GM12878 (cell line): ENCODE measurements at regions not wholly inside any gene's neighbourhood (a gene's known extent, or its start where the extent isn't known, plus 50 kb on each side); places are given as distances from the start of the nearest gene placed in this dataset.

Experiments
- EZH2 ChIP-seq: IDR thresholded peaks from 2 replicates; pipeline ENCODE4 v1.6.1; 2012; ENCODE audit warnings: low read depth, mild to moderate bottlenecking, control low read depth, inconsistent platforms, low read length, borderline replicate concordance; ENCODE audit not compliant: control insufficient read depth
- KDM1A ChIP-seq: fragments of 200-600 bp; sonication (generic); IDR thresholded peaks from 2 replicates; pipeline ENCODE4 v1.6.1; 2016; ENCODE audit warnings: borderline replicate concordance
- LARP7 ChIP-seq: fragments of 450-650 bp; IDR thresholded peaks from 2 replicates; pipeline ENCODE4 v1.6.1; 2017; ENCODE audit warnings: mild to moderate bottlenecking
- NR2F1 ChIP-seq: fragments of 450-650 bp; conservative IDR thresholded peaks from 2 replicates; pipeline ENCODE4 v1.6.1; 2017; ENCODE audit warnings: mild to moderate bottlenecking
- POLR2A ChIP-seq: IDR thresholded peaks from 2 replicates; pipeline ENCODE4 v1.6.1; 2011; ENCODE audit warnings: low read depth, mild to moderate bottlenecking, low read length
- POLR2AphosphoS5 ChIP-seq: IDR thresholded peaks from 2 replicates; pipeline ENCODE4 v1.6.1; 2011; ENCODE audit warnings: mild to moderate bottlenecking, low read length, inconsistent platforms
- SREBF2 ChIP-seq: IDR thresholded peaks from 2 replicates; pipeline ENCODE4 v1.6.1; 2012; ENCODE audit warnings: mild to moderate bottlenecking, low read length
- SUZ12 ChIP-seq: fragments of 200-600 bp; sonication (generic); IDR thresholded peaks from one replicate; pipeline ENCODE4 v1.6.1; 2018; ENCODE audit warnings: antibody characterized with exemption, mild to moderate bottlenecking; ENCODE audit not compliant: unreplicated experiment
- TF ChIP-seq, protein P1 (sequence below), 3 experiments: IDR thresholded peaks in 2 of 3; conservative IDR thresholded peaks in 1 of 3; 2 replicates each; pipeline ENCODE4 v1.5.1; 2011; ENCODE audit warnings: low read depth in 3 of 3, low read length in 3 of 3, mild to moderate bottlenecking in 3 of 3, control low read depth in 2 of 3, moderate library complexity in 2 of 3, inconsistent platforms in 1 of 3, mixed read lengths in 1 of 3; ENCODE audit not compliant: control insufficient read depth in 2 of 3, insufficient read depth in 1 of 3; ENCODE audit errors: extremely low read depth in 1 of 3

DNA sequence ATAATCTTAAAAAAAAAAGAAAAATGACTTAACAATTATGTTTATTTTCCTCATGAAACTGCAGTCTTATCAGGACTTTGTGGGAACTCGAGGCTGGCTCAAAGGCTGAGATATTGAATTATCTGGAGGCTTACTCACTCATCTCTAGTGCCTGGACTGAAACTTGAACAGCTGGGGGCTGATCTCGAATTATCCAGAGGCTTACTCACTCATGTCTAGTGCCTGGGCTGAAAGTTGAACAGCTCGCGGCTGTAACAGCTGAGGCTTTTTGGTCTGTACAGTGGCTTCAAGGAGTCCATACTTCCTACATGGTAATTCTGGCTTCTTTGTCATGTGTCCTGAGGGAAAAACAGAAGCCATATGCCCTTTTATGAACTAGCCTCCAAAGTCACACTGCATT lies 371.9 kb downstream of the CETN3 start:
- TF ChIP-seq, protein P1, sequence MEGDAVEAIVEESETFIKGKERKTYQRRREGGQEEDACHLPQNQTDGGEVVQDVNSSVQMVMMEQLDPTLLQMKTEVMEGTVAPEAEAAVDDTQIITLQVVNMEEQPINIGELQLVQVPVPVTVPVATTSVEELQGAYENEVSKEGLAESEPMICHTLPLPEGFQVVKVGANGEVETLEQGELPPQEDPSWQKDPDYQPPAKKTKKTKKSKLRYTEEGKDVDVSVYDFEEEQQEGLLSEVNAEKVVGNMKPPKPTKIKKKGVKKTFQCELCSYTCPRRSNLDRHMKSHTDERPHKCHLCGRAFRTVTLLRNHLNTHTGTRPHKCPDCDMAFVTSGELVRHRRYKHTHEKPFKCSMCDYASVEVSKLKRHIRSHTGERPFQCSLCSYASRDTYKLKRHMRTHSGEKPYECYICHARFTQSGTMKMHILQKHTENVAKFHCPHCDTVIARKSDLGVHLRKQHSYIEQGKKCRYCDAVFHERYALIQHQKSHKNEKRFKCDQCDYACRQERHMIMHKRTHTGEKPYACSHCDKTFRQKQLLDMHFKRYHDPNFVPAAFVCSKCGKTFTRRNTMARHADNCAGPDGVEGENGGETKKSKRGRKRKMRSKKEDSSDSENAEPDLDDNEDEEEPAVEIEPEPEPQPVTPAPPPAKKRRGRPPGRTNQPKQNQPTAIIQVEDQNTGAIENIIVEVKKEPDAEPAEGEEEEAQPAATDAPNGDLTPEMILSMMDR (IDR thresholded peaks at IDR 0.05 in 2 of 3, conservative IDR thresholded peaks at IDR 0.05 in 1 of 3; ENCODE audit: control insufficient read depth in 2 of 3, extremely low read depth in 1 of 3, insufficient read depth in 1 of 3, low read depth in 3 of 3, low read length in 3 of 3): no peak
- TF ChIP-seq POLR2A (no peak), EZH2 (no peak), SREBF2 (no peak), NR2F1 (no peak), POLR2AphosphoS5 (no peak), LARP7 (no peak), KDM1A (no peak), SUZ12 (no peak)
